HG03457 (cell line): ENCODE measurements at regions not wholly inside any gene's neighbourhood (a gene's known extent, or its start where the extent isn't known, plus 50 kb on each side); places are given as distances from the start of the nearest gene placed in this dataset.
"Not testable (repeated sequence)": the region's sequence is repeated elsewhere in the genome, so short reads cannot be mapped to it uniquely, and the experiment has no call there.

Experiments used
- ATAC-seq: cut with Tn5 transposase; IDR thresholded peaks from one replicate; pipeline ENCODE4 v1.9.1; 2021; ENCODE audit warnings: moderate number of reproducible peaks; ENCODE audit not compliant: unreplicated experiment

GRCh38 chr3:145197051-145197820 is 963.7 kb downstream of the PLOD2 start:
- ATAC-seq: no peak

- no peak for ATAC-seq
Observed at GRCh38 chr3:145197821-145198220, 963.2 kb downstream of the PLOD2 start.

- no peak for ATAC-seq
Observed at GRCh38 chr3:145209561-145209960, 951.4 kb downstream of the PLOD2 start.

- no peak for ATAC-seq
Observed at GRCh38 chr3:145219355-145220235, 941.4 kb downstream of the PLOD2 start.

- ATAC-seq: no peak
Observed at GRCh38 chr3:145224886-145225285, 936.1 kb downstream of the PLOD2 start.

GRCh38 chr3:145243875-145244274 is 917.1 kb downstream of the PLOD2 start:
- no peak for ATAC-seq

GRCh38 chr3:145244327-145244726 is 916.7 kb downstream of the PLOD2 start:
- no peak for ATAC-seq

- no peak for ATAC-seq
Observed at GRCh38 chr3:145246291-145246690, 914.7 kb downstream of the PLOD2 start.

GRCh38 chr3:145248928-145249327 is 912.1 kb downstream of the PLOD2 start:
- no peak for ATAC-seq

GRCh38 chr3:145251311-145251710 is 909.7 kb downstream of the PLOD2 start:
- no peak for ATAC-seq

- not testable (repeated sequence) for ATAC-seq
Observed at GRCh38 chr3:145257967-145258366, 903.0 kb downstream of the PLOD2 start.

- ATAC-seq: no peak
Observed at GRCh38 chr3:145259166-145259880, 901.7 kb downstream of the PLOD2 start.

GRCh38 chr3:145263458-145263857 is 897.5 kb downstream of the PLOD2 start:
- ATAC-seq: not testable (repeated sequence)

- ATAC-seq: no peak
Observed at GRCh38 chr3:145266368-145266767, 894.6 kb downstream of the PLOD2 start.

GRCh38 chr3:145269106-145269505 is 891.9 kb downstream of the PLOD2 start:
- ATAC-seq: no peak

- ATAC-seq: no peak
Observed at GRCh38 chr3:145272684-145273083, 888.3 kb downstream of the PLOD2 start.

GRCh38 chr3:145282505-145282904 is 878.5 kb downstream of the PLOD2 start:
- no peak for ATAC-seq

- no peak for ATAC-seq
Observed at GRCh38 chr3:145286937-145287336, 874.0 kb downstream of the PLOD2 start.

GRCh38 chr3:145290010-145290409 is 871.0 kb downstream of the PLOD2 start:
- no peak for ATAC-seq

GRCh38 chr3:145294572-145294971 is 866.4 kb downstream of the PLOD2 start:
- ATAC-seq: no peak

- ATAC-seq: no peak
Observed at GRCh38 chr3:145307272-145307671, 853.7 kb downstream of the PLOD2 start.
